GM20000 (cell line): ENCODE measurements at regions not wholly inside any gene's neighbourhood (a gene's known extent, or its start where the extent isn't known, plus 50 kb on each side); places are given as distances from the start of the nearest gene placed in this dataset.
"Not testable (repeated sequence)": the region's sequence is repeated elsewhere in the genome, so short reads cannot be mapped to it uniquely, and the experiment has no call there.

Source experiments
- DNase-seq: peaks from one replicate; pipeline ENCODE4 v3.0.0; 2012; ENCODE audit warnings: low spot score
- TF ChIP-seq, protein P1 (sequence below): IDR thresholded peaks from 2 replicates; pipeline ENCODE4 v1.5.1; 2012; ENCODE audit warnings: mild to moderate bottlenecking, control low read depth; ENCODE audit errors: extremely low read depth, missing control alignments

GRCh38 chr4:85180533-85180932, 214.0 kb upstream of the WDFY3 start:
- TF ChIP-seq, protein P1, sequence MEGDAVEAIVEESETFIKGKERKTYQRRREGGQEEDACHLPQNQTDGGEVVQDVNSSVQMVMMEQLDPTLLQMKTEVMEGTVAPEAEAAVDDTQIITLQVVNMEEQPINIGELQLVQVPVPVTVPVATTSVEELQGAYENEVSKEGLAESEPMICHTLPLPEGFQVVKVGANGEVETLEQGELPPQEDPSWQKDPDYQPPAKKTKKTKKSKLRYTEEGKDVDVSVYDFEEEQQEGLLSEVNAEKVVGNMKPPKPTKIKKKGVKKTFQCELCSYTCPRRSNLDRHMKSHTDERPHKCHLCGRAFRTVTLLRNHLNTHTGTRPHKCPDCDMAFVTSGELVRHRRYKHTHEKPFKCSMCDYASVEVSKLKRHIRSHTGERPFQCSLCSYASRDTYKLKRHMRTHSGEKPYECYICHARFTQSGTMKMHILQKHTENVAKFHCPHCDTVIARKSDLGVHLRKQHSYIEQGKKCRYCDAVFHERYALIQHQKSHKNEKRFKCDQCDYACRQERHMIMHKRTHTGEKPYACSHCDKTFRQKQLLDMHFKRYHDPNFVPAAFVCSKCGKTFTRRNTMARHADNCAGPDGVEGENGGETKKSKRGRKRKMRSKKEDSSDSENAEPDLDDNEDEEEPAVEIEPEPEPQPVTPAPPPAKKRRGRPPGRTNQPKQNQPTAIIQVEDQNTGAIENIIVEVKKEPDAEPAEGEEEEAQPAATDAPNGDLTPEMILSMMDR: no peak
- DNase-seq: no peak

DNA sequence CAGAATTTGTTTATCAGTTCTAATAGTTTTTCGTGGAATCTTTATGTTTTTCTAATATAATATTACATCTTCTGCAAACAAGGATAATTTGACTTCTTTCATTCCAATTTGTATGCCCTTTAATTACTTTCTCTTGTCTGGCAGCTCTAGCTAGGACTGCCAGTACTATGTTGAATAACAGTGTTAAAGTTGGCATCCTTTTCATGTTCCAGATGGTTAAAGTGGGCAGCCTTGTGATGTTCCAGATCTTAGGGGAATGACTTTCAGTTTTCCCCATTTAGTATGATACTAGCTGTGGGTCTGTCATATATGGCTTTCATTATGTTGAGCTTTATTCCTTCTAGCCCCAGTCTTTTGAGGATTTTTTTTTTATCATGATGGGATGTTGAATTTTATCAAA, 220.6 kb upstream of the WDFY3 start:
- DNase-seq: no peak
- TF ChIP-seq, protein P1: no peak

GRCh38 chr4:85196015-85196414, 229.5 kb upstream of the WDFY3 start:
- DNase-seq: not testable (repeated sequence)

- no peak for DNase-seq
- TF ChIP-seq, protein P1: no peak
These were observed 233.6 kb upstream of the WDFY3 start for GRCh38 chr4:85200106-85200505.

- DNase-seq: no peak
- TF ChIP-seq, protein P1: no peak
These were observed 242.7 kb upstream of the WDFY3 start for GRCh38 chr4:85209161-85209560.

DNA sequence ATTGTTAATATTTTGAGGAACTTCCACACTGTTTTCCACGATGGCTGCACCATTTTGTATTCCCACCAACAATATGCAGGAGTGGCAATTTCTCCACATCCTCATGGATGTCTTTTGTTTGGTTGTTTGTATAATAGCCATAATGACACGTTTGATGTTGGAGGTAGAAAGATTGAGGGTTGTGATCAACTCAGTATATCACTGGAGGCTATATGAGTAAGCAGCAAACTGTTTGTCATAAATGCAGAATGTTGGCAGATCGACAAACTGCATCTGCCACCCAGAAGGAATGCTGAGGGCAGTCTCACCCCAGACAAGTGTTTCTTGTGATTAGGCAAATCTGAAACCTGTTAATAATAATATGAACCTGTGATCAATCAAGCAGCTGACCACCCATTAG, 243.9 kb upstream of the WDFY3 start:
- no peak for DNase-seq
- TF ChIP-seq, protein P1: no peak

- DNase-seq: not testable (repeated sequence)
These were observed 250.1 kb upstream of the WDFY3 start for GRCh38 chr4:85216571-85216970.

DNA sequence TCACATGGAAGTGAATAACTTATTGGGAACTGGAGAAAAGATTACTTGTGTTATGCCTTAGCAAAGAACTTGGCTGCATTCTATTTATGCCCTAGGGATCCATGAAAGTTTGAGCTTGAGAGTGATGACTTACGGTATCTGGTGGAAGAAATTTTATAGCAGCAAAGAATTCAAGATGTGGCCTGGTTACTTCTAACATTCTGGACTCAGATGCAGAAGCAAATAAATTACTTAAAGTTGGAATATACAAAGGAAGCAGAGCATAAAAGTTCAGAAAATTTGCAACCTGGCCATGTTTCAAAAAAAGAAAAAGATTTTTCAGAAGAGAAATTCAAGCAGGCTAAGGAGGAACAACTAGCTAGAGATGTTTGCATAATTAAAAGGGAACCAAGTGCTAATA, 252.3 kb upstream of the WDFY3 start:
- TF ChIP-seq, protein P1: no peak
- DNase-seq: no peak

DNA sequence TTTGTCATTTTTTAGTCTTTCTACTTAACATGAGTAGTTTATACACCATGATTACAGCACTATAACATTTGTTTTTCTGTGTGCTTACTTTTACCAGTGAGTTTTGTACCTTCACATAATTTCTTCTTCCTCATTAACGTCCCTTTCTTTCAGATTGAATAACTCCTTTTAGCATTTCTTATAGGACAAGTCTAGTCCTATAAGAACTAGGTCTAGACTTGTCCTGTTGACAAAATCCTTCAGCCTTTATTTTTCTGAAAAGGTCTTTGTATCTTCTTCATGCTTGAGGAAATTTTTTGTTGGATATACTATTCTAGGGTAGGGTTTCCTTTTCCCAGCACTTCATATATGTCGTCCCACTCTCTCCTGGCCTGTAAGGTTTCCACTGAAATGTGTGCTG, 253.3 kb upstream of the ARHGAP24 start:
- TF ChIP-seq, protein P1: no peak
- no peak for DNase-seq
